ENCODE measurements at regions not wholly inside any gene's neighbourhood (a gene's known extent, or its start where the extent isn't known, plus 50 kb on each side); places are given as distances from the start of the nearest gene placed in this dataset.

GRCh38 chr1:59006289-59006658, 222.4 kb upstream of the JUN start:
- TF ChIP-seq CTCF (IDR thresholded peaks at IDR 0.05) (no peak), POLR2A (IDR thresholded peaks at IDR 0.05) (no peak)
